ENCODE measurements at regions not wholly inside any gene's neighbourhood (a gene's known extent, or its start where the extent isn't known, plus 50 kb on each side); places are given as distances from the start of the nearest gene placed in this dataset.

- Histone ChIP-seq H3K27me3 (ENCODE audit: control insufficient read depth, insufficient read depth, low read length) (no peaks in the 10 kb centered on the region), H2AK5ac (ENCODE audit: low read depth, low read length) (no peak overlapping the region), H2BK5ac (ENCODE audit: low read depth, low read length, poor library complexity, severe bottlenecking) (no peak overlapping the region), H4K91ac (ENCODE audit: insufficient read depth, low read depth, low read length) (no peak overlapping the region), H3K23ac (ENCODE audit: low read depth, low read length) (no peak overlapping the region), H2BK120ac (ENCODE audit: low read depth, low read length) (no peak overlapping the region), H4K20me1 (ENCODE audit: insufficient read depth, low read length) (no peaks in the 10 kb centered on the region), H2AFZ (replicated peaks; ENCODE audit: low read length, poor library complexity) (no peak overlapping the region), H3K4me2 (ENCODE audit: low read depth, low read length) (no peak overlapping the region), H3K14ac (replicated peaks; ENCODE audit: low read depth, low read length) (no peak overlapping the region), H3K4ac (ENCODE audit: low read depth, low read length) (no peak overlapping the region), H3K9me1 (ENCODE audit: insufficient read depth, low read length) (no peaks in the 10 kb centered on the region), H3K27ac (ENCODE audit: insufficient read depth, low read length) (no peak overlapping the region), H3K4me1 (ENCODE audit: control insufficient read depth, insufficient read depth, low read length) (no peaks in the 10 kb centered on the region), H4K8ac (ENCODE audit: low read depth in 2 of 2, low read length in 2 of 2) (no peak overlapping the region), H4K5ac (ENCODE audit: low read depth, low read length) (no peak overlapping the region), H3K79me1 (ENCODE audit: low read depth in 1 of 2, low read length in 2 of 2) (no peaks in the 10 kb centered on the region), H3K56ac (ENCODE audit: extremely low read depth, insufficient read depth, low read length) (no peak overlapping the region; the same call in 1 of the 2 replicates), H3K9me3 (ENCODE audit: control insufficient read depth, insufficient read depth, low read length) (no peaks in the 10 kb centered on the region), H2BK20ac (ENCODE audit: low read depth, low read length) (no peak overlapping the region), H2AK9ac (replicated peaks; ENCODE audit: low read depth, low read length, poor library complexity) (no peak overlapping the region), H3K36me3 (ENCODE audit: control insufficient read depth, insufficient read depth, low read length) (no peaks in the 10 kb centered on the region), H2BK15ac (ENCODE audit: low read depth, low read length) (no peak overlapping the region), H3K9ac (ENCODE audit: low read depth, low read length) (no peak overlapping the region), H3K18ac (ENCODE audit: low read depth, low read length) (no peak overlapping the region), H3K4me3 (ENCODE audit: insufficient read depth, low read depth, low read length) (no peak overlapping the region)
- dilution Hi-C loops (cut with HindIII; ENCODE audit: low sequenced_read_pairs, unreplicated experiment) (no loop called here), in situ Hi-C loops (cut with MboI; ENCODE audit: low sequenced_read_pairs) (no loop called here), intact Hi-C loops (cut with micrococcal nuclease) (no loop called here)
- ChIA-PET CTCF (no interaction called here), POLR2A (ENCODE audit: unreplicated experiment) (no interaction called here)
- no TSS peak for BruUV-seq (replicated peaks)
- TF ChIP-seq RCOR1 (IDR thresholded peaks at IDR 0.05; ENCODE audit: insufficient replicate concordance, low read length) (no peak), POLR2A (IDR thresholded peaks at IDR 0.05; ENCODE audit: low read depth, low read length) (no peak)
- ATAC-seq (ENCODE audit: low read depth) (no peak), DNase-seq (no peak)
- no CpG with 5 or more reads among the region's 3 CpGs for whole genome bisulfite sequencing, 2 experiments (ENCODE audit: extremely low coverage in 2 of 2, insufficient read length in 1 of 2)
Measured at GRCh38 chr2:77579076-77579769, 57.0 kb upstream of the LRRTM4 start.

All from IMR-90 (cell line).